ENCODE measurements at regions not wholly inside any gene's neighbourhood (a gene's known extent, or its start where the extent isn't known, plus 50 kb on each side); places are given as distances from the start of the nearest gene placed in this dataset.

DNA sequence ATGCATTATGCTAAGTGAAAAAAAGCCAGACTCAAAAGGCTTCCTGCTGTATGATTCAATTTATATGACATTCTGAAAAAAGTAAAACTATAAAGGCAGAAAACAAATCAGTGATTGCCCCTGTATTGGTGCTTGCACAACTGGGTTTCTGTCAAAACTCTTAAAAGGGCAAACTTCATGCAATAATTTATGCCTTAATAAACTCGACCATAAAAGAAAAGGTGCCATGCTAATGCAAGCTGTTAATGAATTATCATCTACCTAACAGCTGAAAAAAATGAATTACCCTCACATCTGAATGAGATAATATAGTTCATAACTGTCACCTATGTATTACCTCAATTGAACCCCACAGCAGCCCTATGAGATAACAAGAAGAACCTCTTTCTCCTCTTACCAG lies 120.8 kb upstream of the ATP1A1 start:
- H3K27me3 ChIP-seq (ENCODE audit: insufficient read depth, insufficient read length) = no peaks in the 10 kb centered on the region
- no peaks in the 10 kb centered on the region for H3K36me3 ChIP-seq (ENCODE audit: insufficient read depth, insufficient read length, low read length)
- H3K4me1 ChIP-seq (ENCODE audit: insufficient read depth, insufficient read length) = no peaks in the 10 kb centered on the region
- no peak for TF ChIP-seq ZNF274 (IDR thresholded peaks at IDR 0.05; ENCODE audit: low read depth, low read length)
- no peak for TF ChIP-seq SUZ12 (IDR thresholded peaks at IDR 0.05; ENCODE audit: extremely low read depth, insufficient read depth, insufficient read length)
- no peak for TF ChIP-seq YY1 (IDR thresholded peaks at IDR 0.05; ENCODE audit: insufficient read depth, insufficient read length)
- no peak for DNase-seq (ENCODE audit: low read depth, low spot score)
- no peak overlapping the region for H3K9ac ChIP-seq (ENCODE audit: insufficient read length, low read depth)
- no peaks in the 10 kb centered on the region for H3K9me3 ChIP-seq (ENCODE audit: insufficient read depth, low read length)
- no peak overlapping the region for H3K4me3 ChIP-seq (ENCODE audit: insufficient read length, low read depth)

DNA sequence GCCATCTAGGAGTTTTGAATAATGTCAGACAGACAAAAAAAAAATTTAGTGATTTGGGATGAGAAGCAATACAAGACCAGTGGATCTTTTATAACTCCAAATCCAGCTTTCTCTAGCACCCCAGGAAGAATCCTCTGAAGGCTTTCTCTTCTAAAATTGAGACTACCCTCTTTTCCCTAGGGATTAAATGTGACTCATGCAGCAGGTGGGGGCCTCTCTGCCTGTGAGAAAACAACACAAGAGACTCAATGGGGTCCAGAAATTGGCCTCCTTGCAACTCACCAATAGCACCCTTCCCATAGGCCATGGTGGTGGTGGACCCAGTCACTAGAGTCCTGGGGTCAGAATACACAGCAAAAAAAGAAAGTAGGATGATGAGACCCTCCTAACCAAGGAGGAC lies 120.3 kb upstream of the ATP1A1 start:
- Histone ChIP-seq H3K4me1 (ENCODE audit: insufficient read depth, insufficient read length) (no peaks in the 10 kb centered on the region), H3K36me3 (ENCODE audit: insufficient read depth, insufficient read length, low read length) (no peaks in the 10 kb centered on the region), H3K4me3 (ENCODE audit: insufficient read length, low read depth) (no peak overlapping the region), H3K9me3 (ENCODE audit: insufficient read depth, low read length) (no peaks in the 10 kb centered on the region), H3K9ac (ENCODE audit: insufficient read length, low read depth) (no peak overlapping the region), H3K27me3 (ENCODE audit: insufficient read depth, insufficient read length) (no peaks in the 10 kb centered on the region)
- DNase-seq (ENCODE audit: low read depth, low spot score) = no peak
- TF ChIP-seq YY1 (IDR thresholded peaks at IDR 0.05; ENCODE audit: insufficient read depth, insufficient read length) = no peak

DNA sequence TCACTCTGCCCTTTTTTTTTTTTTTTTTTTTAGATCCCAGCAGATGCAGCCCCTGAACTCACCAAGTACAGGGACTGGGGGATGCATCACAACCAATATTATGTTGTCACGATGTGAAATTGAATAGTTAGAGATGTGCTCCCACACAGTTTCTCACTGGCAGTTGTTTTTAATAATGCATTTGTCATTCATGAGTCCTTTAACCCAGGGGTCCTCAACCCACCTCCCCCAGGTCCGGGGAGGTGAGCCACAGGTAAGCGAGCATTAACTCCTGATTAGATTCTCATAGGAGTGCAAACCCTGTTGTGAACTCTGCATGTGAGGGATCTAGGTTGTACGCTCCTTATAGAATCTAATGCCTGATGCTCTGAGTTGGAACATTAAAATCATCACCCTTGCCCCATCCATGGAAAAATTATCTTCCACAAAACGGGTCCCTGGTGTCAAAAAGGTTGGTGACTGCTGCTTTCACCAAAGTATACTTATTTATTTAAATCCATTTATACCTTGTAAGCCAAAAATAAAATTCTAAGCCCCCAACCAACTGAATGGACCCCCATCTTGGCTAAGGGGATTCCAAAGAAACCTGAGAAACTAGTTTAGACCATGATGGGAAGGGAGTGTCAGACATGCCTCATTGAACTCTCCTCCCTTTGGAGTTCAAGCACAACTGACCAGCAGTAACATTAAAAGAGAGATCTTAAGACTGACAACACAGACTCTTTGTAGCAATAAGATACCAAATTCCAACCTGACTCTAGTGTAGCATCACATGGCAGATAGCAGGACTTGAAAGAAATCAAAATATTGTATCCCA lies 119.3 kb upstream of the ATP1A1 start:
- Histone ChIP-seq H3K36me3 (ENCODE audit: insufficient read depth, insufficient read length, low read length) (no peaks in the 10 kb centered on the region), H3K9me3 (ENCODE audit: insufficient read depth, low read length) (no peaks in the 10 kb centered on the region), H3K9ac (ENCODE audit: insufficient read length, low read depth) (no peak overlapping the region), H3K4me1 (ENCODE audit: insufficient read depth, insufficient read length) (no peaks in the 10 kb centered on the region), H3K27me3 (ENCODE audit: insufficient read depth, insufficient read length) (no peaks in the 10 kb centered on the region), H3K4me3 (ENCODE audit: insufficient read length, low read depth) (no peak overlapping the region)
- TF ChIP-seq YY1 (IDR thresholded peaks at IDR 0.05; ENCODE audit: insufficient read depth, insufficient read length) (no peak), ZNF274 (IDR thresholded peaks at IDR 0.05; ENCODE audit: low read depth, low read length) (no peak), SUZ12 (IDR thresholded peaks at IDR 0.05; ENCODE audit: extremely low read depth, insufficient read depth, insufficient read length) (no peak)
- no peak for DNase-seq (ENCODE audit: low read depth, low spot score)

GRCh38 chr1:116254776-116255175 lies 118.3 kb upstream of the ATP1A1 start:
- no peak for DNase-seq (ENCODE audit: low read depth, low spot score)
- Histone ChIP-seq H3K27me3 (ENCODE audit: insufficient read depth, insufficient read length) (no peaks in the 10 kb centered on the region), H3K9ac (ENCODE audit: insufficient read length, low read depth) (no peak overlapping the region), H3K36me3 (ENCODE audit: insufficient read depth, insufficient read length, low read length) (no peaks in the 10 kb centered on the region), H3K4me1 (ENCODE audit: insufficient read depth, insufficient read length) (no peaks in the 10 kb centered on the region), H3K9me3 (ENCODE audit: insufficient read depth, low read length) (no peaks in the 10 kb centered on the region), H3K4me3 (ENCODE audit: insufficient read length, low read depth) (no peak overlapping the region)
- TF ChIP-seq ZNF274 (IDR thresholded peaks at IDR 0.05; ENCODE audit: low read depth, low read length) (no peak), YY1 (IDR thresholded peaks at IDR 0.05; ENCODE audit: insufficient read depth, insufficient read length) (no peak), SUZ12 (IDR thresholded peaks at IDR 0.05; ENCODE audit: extremely low read depth, insufficient read depth, insufficient read length) (no peak)

- no peak for TF ChIP-seq YY1 (IDR thresholded peaks at IDR 0.05; ENCODE audit: insufficient read depth, insufficient read length)
- TF ChIP-seq ZNF274 (IDR thresholded peaks at IDR 0.05; ENCODE audit: low read depth, low read length) = no peak
- no peak for TF ChIP-seq SUZ12 (IDR thresholded peaks at IDR 0.05; ENCODE audit: extremely low read depth, insufficient read depth, insufficient read length)
- H3K4me1 ChIP-seq (ENCODE audit: insufficient read depth, insufficient read length) = no peaks in the 10 kb centered on the region
- H3K36me3 ChIP-seq (ENCODE audit: insufficient read depth, insufficient read length, low read length) = no peaks in the 10 kb centered on the region
- H3K9me3 ChIP-seq (ENCODE audit: insufficient read depth, low read length) = no peaks in the 10 kb centered on the region
- no peaks in the 10 kb centered on the region for H3K27me3 ChIP-seq (ENCODE audit: insufficient read depth, insufficient read length)
- H3K4me3 ChIP-seq (ENCODE audit: insufficient read length, low read depth) = no peak overlapping the region
- DNase-seq (ENCODE audit: low read depth, low spot score) = no peak
- H3K9ac ChIP-seq (ENCODE audit: insufficient read length, low read depth) = no peak overlapping the region
Measured at GRCh38 chr1:116255486-116256285, 117.4 kb upstream of the ATP1A1 start.

GRCh38 chr1:116256286-116256649 lies 116.8 kb upstream of the ATP1A1 start:
- Histone ChIP-seq H3K4me3 (ENCODE audit: insufficient read length, low read depth) (no peak overlapping the region), H3K9me3 (ENCODE audit: insufficient read depth, low read length) (no peaks in the 10 kb centered on the region), H3K9ac (ENCODE audit: insufficient read length, low read depth) (no peak overlapping the region), H3K36me3 (ENCODE audit: insufficient read depth, insufficient read length, low read length) (no peaks in the 10 kb centered on the region), H3K4me1 (ENCODE audit: insufficient read depth, insufficient read length) (no peaks in the 10 kb centered on the region), H3K27me3 (ENCODE audit: insufficient read depth, insufficient read length) (no peaks in the 10 kb centered on the region)
- no peak for DNase-seq (ENCODE audit: low read depth, low spot score)
- TF ChIP-seq YY1 (IDR thresholded peaks at IDR 0.05; ENCODE audit: insufficient read depth, insufficient read length) (no peak), ZNF274 (IDR thresholded peaks at IDR 0.05; ENCODE audit: low read depth, low read length) (no peak), SUZ12 (IDR thresholded peaks at IDR 0.05; ENCODE audit: extremely low read depth, insufficient read depth, insufficient read length) (no peak)

GRCh38 chr1:116256875-116257274 lies 116.2 kb upstream of the ATP1A1 start:
- Histone ChIP-seq H3K9me3 (ENCODE audit: insufficient read depth, low read length) (no peaks in the 10 kb centered on the region), H3K36me3 (ENCODE audit: insufficient read depth, insufficient read length, low read length) (no peaks in the 10 kb centered on the region), H3K4me3 (ENCODE audit: insufficient read length, low read depth) (no peak overlapping the region), H3K9ac (ENCODE audit: insufficient read length, low read depth) (no peak overlapping the region), H3K27me3 (ENCODE audit: insufficient read depth, insufficient read length) (no peaks in the 10 kb centered on the region), H3K4me1 (ENCODE audit: insufficient read depth, insufficient read length) (no peaks in the 10 kb centered on the region)
- DNase-seq (ENCODE audit: low read depth, low spot score) = no peak
- TF ChIP-seq ZNF274 (IDR thresholded peaks at IDR 0.05; ENCODE audit: low read depth, low read length) (no peak), YY1 (IDR thresholded peaks at IDR 0.05; ENCODE audit: insufficient read depth, insufficient read length) (no peak)

All from NT2/D1 (cell line).